ENCODE measurements at regions not wholly inside any gene's neighbourhood (a gene's known extent, or its start where the extent isn't known, plus 50 kb on each side); places are given as distances from the start of the nearest gene placed in this dataset.

DNA sequence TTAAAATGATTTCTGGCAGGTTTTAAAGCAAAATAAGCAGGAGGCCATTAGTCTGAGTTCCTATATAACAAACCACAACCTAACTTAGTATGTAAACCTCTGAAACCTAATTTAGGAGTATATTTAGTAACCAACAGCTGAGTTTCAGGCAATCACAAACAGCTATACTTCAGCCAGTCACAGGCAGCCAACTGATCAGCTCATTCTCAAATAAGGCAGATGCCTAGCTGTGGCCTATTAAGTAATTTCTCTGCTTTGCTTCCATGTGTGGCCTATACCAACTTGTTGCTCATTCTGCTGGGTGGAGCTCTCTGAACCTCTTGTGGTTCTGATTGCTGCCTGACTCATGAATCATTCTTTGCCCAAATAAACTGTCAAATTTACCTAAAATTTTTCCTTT is 408.9 kb upstream of the FBXO33 start:
- Mint-ChIP-seq H3K9me3 (peaks cover 0 to 5% of the 10 kb centered on the region in 2 donors), H3K36me3 (no peaks in the 10 kb centered on the region), H3K4me3 (no peak overlapping the region), H3K4me1 (no peaks in the 10 kb centered on the region), H3K27me3 (no peaks in the 10 kb centered on the region), H3K27ac (no peak overlapping the region)
- DNase-seq (no peak), ATAC-seq (replicated peaks) (no peak)

DNA sequence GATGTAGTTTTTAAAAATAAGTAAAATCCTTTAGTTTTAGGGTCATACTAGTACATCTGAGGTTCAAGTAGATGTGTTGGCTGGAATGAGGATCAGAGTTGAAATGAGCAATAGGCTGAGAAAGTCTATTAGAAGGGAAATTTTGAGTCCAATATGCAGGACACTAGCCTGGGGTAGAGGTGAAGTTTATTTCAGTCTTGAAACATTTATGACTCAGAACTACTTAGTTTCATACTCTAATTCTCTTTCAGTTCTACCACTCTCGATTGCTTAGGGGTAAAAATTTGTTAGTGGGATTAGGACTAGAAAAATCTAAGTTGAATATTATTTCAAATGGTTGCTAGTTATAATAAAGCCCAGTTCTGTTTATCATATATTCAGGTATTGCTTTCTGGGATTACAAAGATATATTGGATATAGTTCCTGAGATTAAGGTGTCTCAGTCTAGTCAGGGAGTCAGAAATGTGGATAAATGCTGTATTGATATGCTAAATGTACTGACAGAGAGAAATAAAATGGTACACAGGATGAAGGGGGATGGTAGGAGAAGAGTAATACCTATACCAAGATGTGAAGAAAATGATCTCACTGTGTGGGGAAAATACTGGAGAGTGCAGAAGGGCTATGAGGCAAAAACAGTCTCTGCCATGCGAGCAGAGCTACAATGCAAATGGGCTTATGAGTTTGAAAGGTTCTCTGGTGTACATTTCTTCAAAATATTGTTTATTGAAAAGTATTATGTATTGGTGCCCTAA is 395.8 kb upstream of the FBXO33 start:
- peak in 1 of 2 donors; percentile 48 for ATAC-seq (replicated peaks)
- H3K27me3 Mint-ChIP-seq = no peaks in the 10 kb centered on the region
- no peak for DNase-seq
- no peak overlapping the region for H3K4me3 Mint-ChIP-seq
- H3K36me3 Mint-ChIP-seq = no peaks in the 10 kb centered on the region
- H3K4me1 Mint-ChIP-seq = no peaks in the 10 kb centered on the region
- H3K9me3 Mint-ChIP-seq = peaks cover 3 to 7% of the 10 kb centered on the region in 2 donors
- no peak overlapping the region for H3K27ac Mint-ChIP-seq

DNA sequence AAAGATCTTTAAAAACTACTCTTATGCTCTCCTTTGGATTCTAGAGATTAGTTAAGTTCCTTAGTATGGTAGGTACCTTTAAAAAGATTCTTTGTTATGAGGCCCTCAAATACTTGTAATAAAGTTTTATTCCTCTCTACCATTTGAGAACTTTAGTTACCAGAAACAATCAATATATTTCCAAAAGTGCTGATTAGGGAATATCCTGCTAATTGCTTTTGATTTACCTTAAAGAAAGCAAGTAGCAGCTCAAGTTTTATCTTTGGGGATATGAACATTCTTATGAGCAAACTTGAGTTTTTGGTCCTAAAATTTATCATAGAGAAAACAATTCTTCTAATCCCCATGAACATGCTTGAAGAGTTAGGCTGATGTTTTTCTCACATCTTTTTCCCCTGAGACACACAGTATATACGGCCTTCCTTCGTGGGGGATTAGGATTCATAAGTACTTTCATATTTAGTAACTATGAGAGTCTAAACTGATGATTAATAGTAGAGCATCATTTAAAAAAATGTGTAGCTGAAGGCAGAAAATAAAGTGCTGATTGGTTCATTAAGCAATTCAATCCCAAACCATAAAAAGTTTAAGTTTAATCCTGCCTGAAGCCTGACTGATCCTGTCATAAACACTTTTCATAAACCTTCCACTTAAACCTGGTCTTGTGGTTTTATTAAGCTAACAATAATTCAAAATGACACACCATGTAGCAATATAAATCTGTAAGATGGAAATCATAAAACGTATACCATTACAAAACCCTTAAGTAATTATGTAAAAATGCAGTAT is 380.5 kb upstream of the FBXO33 start:
- H3K4me3 Mint-ChIP-seq = no peak overlapping the region
- no peaks in the 10 kb centered on the region for H3K4me1 Mint-ChIP-seq
- no peaks in the 10 kb centered on the region for H3K9me3 Mint-ChIP-seq
- H3K27ac Mint-ChIP-seq = no peak overlapping the region
- H3K36me3 Mint-ChIP-seq = no peaks in the 10 kb centered on the region
- H3K27me3 Mint-ChIP-seq = no peaks in the 10 kb centered on the region
- DNase-seq (no peak), ATAC-seq (replicated peaks) (no peak)

DNA sequence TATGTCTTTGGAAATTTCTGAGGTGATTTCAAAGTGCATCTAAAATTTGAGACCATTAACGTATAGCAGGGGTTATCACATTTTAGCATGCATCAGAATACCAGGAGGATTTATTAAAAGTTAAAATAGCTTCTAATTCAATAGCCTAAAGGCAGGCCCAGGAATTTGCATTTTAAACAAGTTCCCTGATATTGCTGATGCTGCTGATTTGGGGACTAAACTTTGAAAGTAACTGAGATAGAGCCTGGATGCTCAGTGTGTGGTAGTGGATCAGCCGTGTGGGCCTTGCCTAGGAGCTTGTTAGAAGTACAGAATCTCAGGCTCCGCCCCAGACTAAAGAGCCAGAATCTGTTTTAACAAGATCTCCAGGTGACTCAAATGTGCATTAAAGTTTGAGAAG is 375.0 kb upstream of the FBXO33 start:
- H3K9me3 Mint-ChIP-seq = peaks cover 0 to 1% of the 10 kb centered on the region in 2 donors
- H3K36me3 Mint-ChIP-seq = no peaks in the 10 kb centered on the region
- no peak for DNase-seq
- no peak overlapping the region for H3K27ac Mint-ChIP-seq
- no peaks in the 10 kb centered on the region for H3K27me3 Mint-ChIP-seq
- no peak overlapping the region for H3K4me3 Mint-ChIP-seq
- no peaks in the 10 kb centered on the region for H3K4me1 Mint-ChIP-seq
- no peak for ATAC-seq (replicated peaks)

DNA sequence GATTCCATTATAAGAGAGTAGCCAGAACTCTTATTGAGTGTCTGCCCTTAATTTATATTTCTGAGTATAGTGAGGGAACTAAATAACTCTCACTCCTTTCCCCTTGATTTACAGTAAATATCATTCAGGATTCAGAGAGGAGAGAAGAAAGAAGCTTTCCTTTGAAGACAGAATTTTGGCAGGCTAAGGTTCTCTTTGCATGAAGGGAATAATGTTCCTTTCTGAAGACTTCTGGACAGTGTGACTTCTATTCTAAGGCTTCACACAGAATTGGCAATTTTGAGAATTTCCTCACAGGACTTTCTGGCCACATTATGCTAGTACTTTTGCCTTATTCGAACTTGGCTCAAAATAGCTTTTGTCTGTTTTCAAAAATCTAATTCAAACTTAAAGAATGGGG is 352.2 kb upstream of the FBXO33 start:
- DNase-seq (no peak), ATAC-seq (replicated peaks) (no peak)
- Mint-ChIP-seq H3K36me3 (no peaks in the 10 kb centered on the region), H3K27me3 (peaks cover 0 to 3% of the 10 kb centered on the region in 2 donors), H3K27ac (no peak overlapping the region), H3K4me1 (no peaks in the 10 kb centered on the region), H3K9me3 (peaks cover 0 to 3% of the 10 kb centered on the region in 2 donors), H3K4me3 (no peak overlapping the region)

DNA sequence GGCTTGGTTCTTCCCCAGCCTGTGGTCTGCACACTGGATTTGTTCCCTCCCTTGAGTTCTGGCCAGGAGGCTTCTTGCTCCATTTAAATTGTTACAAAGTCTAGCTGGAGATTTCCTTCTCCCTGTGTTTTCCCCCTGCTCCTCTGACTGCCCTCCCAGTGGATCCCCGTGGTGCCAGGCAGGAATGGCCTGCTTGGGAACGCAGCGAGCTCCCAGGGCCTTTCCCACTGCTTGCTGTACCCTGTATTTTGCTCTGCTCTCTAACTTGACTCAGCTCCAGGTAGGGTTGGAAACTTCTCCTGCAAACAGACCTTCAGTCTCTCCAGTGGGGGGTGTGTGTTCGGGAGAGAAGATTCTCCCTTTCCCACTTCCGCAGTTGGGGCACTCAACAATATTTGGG is 349.2 kb upstream of the FBXO33 start:
- no peak overlapping the region for H3K27ac Mint-ChIP-seq
- no peak for ATAC-seq (replicated peaks)

DNA sequence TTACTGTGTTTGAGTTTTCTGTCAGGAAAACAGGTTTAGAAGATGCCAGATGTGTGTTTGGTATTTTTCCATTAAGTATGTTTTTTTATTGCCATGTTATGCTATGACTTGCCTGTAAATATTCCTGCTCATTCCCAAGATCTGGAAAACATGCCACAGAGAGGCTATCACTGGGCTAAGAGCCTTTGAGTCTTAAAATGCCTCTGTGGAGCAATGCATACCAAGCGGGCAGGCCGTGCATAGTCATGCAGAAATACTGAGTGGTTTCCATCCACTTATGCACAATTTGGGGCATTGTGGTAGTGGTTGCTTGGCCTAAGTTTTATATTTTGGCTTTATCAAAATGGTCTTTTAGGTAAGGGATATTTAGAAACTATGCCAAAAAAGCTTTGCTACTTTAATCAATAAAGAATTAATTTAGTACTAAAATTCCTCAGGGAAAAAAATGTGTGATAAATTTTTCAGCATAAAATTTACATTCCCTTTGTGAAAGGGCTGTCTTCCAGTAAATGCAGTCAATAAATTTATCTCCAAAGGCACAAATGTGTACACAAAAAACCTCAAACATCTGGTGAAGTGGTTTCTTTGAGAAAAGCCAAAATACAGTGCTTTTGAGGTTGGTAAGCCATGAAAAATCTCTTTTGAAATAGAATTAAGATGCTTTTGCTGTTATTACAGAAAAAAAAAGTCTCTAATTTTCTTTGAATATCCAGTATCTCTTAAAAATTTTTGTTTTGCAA is 341.3 kb upstream of the FBXO33 start:
- H3K36me3 Mint-ChIP-seq = no peaks in the 10 kb centered on the region
- H3K9me3 Mint-ChIP-seq = peaks cover 0 to 6% of the 10 kb centered on the region in 2 donors
- no peak for DNase-seq
- no peaks in the 10 kb centered on the region for H3K27me3 Mint-ChIP-seq
- no peak for ATAC-seq (replicated peaks)
- no peak overlapping the region for H3K27ac Mint-ChIP-seq
- H3K4me3 Mint-ChIP-seq = no peak overlapping the region
- peaks cover 0 to 2% of the 10 kb centered on the region in 2 donors for H3K4me1 Mint-ChIP-seq

More for the DNA sequence above, 349.2 kb upstream of the FBXO33 start:
- Mint-ChIP-seq H3K4me1 (no peaks in the 10 kb centered on the region), H3K36me3 (no peaks in the 10 kb centered on the region), H3K9me3 (peaks cover 0 to 12% of the 10 kb centered on the region in 2 donors), H3K27me3 (peaks cover 0 to 3% of the 10 kb centered on the region in 2 donors), H3K4me3 (no peak overlapping the region)
- no peak for DNase-seq

DNA sequence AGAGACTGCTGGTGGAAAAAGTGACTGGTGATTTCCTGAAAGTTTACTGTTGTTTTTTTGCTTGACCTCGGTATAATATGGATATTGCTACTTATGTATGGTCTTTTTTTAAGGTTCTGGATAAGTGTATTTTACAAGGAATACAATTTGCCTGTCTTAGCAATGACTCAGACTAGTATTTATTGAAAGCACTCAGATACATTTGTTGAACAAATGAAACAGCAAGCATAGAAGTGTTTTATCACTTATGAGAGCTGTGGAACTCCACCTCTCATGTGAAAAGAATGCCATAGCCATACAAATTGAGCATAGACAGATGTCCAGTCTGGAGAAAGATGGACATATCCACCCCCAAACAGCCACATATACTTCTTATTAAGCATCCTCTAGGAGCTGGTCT is 340.4 kb upstream of the FBXO33 start:
- Mint-ChIP-seq H3K36me3 (no peaks in the 10 kb centered on the region), H3K4me3 (no peak overlapping the region), H3K4me1 (peaks cover 0 to 2% of the 10 kb centered on the region in 2 donors), H3K27ac (no peak overlapping the region), H3K9me3 (peaks cover 0 to 4% of the 10 kb centered on the region in 2 donors), H3K27me3 (no peaks in the 10 kb centered on the region)
- DNase-seq (no peak), ATAC-seq (replicated peaks) (no peak)

DNA sequence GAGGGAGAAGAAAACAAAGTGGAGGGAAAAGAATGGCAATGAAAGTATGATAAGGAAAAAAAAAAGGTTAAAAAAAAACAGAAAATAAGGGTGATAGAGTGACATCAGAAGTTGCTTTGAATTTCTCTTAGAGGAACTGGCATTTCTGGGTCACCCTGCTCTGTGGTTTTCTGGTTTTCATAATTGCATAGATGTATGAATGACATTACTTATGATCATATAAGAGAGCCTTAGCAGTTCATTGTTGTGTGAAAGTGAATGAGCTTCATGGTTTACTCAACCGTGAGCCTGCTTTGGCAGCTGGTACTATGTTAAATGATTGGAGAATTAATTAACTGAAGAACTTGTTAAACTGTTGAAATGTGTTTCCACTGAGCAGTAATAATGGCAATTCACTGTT is 336.4 kb upstream of the FBXO33 start:
- no peak overlapping the region for H3K4me3 Mint-ChIP-seq
- DNase-seq (no peak), ATAC-seq (replicated peaks) (peak; percentile 70 to 93)
- peaks cover 1 to 5% of the 10 kb centered on the region in 2 donors for H3K4me1 Mint-ChIP-seq
- H3K36me3 Mint-ChIP-seq = no peaks in the 10 kb centered on the region
- no peaks in the 10 kb centered on the region for H3K27me3 Mint-ChIP-seq
- H3K9me3 Mint-ChIP-seq = peaks cover 0 to 6% of the 10 kb centered on the region in 2 donors
- H3K27ac Mint-ChIP-seq = no peak overlapping the region

DNA sequence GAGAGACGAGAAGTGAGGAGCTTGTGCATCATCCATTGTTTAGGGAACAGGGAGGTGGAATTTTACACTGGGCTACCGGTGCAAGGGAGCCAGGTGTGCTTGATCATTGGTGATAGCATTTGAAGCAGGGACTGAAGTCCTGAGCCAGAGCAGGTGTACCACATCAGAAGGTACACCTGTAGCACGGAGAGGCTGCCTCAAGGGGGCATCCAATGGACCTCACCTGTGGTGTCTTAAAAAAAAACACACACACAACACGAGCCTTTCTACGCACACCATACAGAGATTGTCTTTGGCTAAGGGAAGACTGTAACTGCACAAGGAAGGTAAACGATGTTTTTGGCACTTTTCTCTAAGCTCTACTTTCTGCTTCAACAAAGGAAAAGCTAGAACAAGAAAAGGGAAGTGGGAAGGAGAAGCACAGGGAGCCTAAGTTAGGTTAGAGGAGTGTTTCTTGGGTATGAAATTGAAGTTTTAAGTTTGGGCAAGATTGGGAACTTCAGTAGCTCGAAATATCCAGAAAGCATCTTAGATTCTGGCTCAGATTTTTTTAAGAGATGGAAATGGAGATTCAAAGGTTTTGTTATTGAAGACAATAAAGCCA is 334.3 kb upstream of the FBXO33 start:
- no peaks in the 10 kb centered on the region for H3K27me3 Mint-ChIP-seq
- ATAC-seq (replicated peaks) (no peak), DNase-seq (no peak)
- no peak overlapping the region for H3K4me3 Mint-ChIP-seq
- H3K27ac Mint-ChIP-seq = no peak overlapping the region
- peaks cover 15 to 16% of the 10 kb centered on the region in 2 donors for H3K4me1 Mint-ChIP-seq
- peaks cover 0 to 13% of the 10 kb centered on the region in 2 donors for H3K9me3 Mint-ChIP-seq
- no peaks in the 10 kb centered on the region for H3K36me3 Mint-ChIP-seq

DNA sequence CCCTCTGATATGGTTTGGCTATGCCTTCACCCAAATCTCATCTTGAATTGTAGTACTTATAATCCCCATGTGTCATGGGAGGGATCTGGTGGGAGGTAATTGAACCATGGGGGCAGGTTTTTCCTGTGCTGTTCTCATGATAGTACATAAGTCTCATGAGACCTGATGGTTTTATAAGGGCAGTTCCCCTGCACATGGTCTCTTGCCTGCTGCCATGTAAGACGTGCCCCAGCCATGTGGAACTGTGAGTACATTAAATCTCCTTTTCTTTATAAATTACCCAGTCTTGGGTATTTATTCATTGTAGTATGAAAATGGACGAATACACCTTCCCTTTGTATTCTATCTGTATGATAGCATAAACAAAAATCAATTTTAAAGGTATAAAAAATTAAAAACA is 333.4 kb upstream of the FBXO33 start:
- H3K4me3 Mint-ChIP-seq = no peak overlapping the region
- no peak for ATAC-seq (replicated peaks)
- no peaks in the 10 kb centered on the region for H3K36me3 Mint-ChIP-seq
- H3K27ac Mint-ChIP-seq = no peak overlapping the region
- peaks cover 15 to 16% of the 10 kb centered on the region in 2 donors for H3K4me1 Mint-ChIP-seq
- no peak for DNase-seq
- H3K27me3 Mint-ChIP-seq = no peaks in the 10 kb centered on the region
- peaks cover 0 to 13% of the 10 kb centered on the region in 2 donors for H3K9me3 Mint-ChIP-seq

DNA sequence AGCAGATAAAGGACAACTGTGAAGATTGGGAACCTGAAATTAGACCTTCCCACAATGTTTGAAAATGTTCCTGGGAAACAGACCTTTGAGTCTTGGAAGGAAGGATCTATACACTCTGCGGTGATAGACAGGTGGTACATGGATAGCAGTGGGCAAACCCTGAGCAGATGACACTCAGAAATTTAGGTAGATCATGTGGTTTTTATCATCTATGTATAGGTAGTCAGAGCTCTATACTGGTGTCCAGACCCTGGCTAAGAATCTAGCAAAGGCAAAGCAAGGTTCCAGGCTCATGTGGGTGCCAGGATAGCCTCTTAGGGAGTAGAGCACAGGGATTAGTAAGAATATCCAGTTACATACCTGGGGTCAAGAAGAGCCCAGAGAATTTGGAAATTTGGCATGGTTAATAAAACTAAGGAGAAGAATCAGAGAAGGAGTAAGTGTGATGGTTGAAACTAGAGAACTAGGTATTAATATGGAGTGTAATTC is 331.2 kb upstream of the FBXO33 start:
- H3K27ac Mint-ChIP-seq = peak overlapping the region; percentile 68
- no peaks in the 10 kb centered on the region for H3K36me3 Mint-ChIP-seq
- H3K4me1 Mint-ChIP-seq = peaks cover 14 to 15% of the 10 kb centered on the region in 2 donors
- no peaks in the 10 kb centered on the region for H3K27me3 Mint-ChIP-seq
- no peak for DNase-seq
- H3K4me3 Mint-ChIP-seq = no peak overlapping the region
- H3K9me3 Mint-ChIP-seq = peaks cover 0 to 13% of the 10 kb centered on the region in 2 donors
- ATAC-seq (replicated peaks) = peak; percentile 50 to 57

DNA sequence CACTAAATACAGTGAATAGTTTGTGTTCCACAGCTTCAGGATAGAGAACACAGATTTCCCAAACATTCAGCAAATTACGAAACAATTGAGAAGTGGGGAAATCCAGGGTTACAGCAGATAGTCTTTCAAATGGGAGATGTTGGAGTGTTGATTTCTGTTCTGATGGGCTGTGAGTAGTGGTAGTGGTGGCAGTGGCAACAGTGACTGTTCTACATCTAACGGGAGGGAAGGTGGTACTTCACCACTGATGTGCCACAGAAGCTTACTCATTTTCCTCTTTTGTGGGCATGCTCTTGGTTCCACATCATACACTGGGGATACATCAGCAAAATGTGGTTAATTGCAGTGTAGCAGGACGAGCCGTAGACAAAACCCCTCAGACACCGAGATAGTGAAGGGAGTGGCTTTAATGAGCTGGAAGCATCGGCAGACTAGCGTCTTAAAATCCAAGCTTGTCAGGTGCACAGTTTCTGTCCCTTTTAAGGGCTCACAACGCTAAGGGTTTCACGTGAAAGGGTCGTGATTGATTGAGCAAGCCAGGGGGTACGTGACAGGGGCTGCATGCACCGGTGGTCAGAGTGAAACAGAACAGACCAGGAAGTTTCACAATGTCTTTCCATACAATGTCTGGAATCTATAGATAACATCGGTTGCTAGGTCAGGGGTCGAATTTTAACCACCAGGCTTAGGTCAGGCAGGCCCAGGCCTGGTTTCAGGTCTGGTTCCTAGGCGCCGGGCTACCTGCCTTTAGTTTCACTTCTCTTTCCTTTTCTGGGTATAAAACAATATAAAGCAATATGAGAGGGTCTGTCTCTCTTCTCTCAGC is 330.6 kb upstream of the FBXO33 start:
- Mint-ChIP-seq H3K36me3 (no peaks in the 10 kb centered on the region), H3K27ac (peak overlapping the region; percentile 79)
- peak; percentile 90 to 93 for ATAC-seq (replicated peaks)

More for the DNA sequence above, 330.6 kb upstream of the FBXO33 start:
- peaks cover 14 to 15% of the 10 kb centered on the region in 2 donors for H3K4me1 Mint-ChIP-seq
- H3K9me3 Mint-ChIP-seq = peaks cover 0 to 13% of the 10 kb centered on the region in 2 donors
- DNase-seq = peak; percentile 68
- H3K27me3 Mint-ChIP-seq = no peaks in the 10 kb centered on the region
- H3K4me3 Mint-ChIP-seq = peak overlapping the region in 1 of 2 donors; percentile 24
